ENCODE measurements at regions not wholly inside any gene's neighbourhood (a gene's known extent, or its start where the extent isn't known, plus 50 kb on each side); places are given as distances from the start of the nearest gene placed in this dataset.

DNA sequence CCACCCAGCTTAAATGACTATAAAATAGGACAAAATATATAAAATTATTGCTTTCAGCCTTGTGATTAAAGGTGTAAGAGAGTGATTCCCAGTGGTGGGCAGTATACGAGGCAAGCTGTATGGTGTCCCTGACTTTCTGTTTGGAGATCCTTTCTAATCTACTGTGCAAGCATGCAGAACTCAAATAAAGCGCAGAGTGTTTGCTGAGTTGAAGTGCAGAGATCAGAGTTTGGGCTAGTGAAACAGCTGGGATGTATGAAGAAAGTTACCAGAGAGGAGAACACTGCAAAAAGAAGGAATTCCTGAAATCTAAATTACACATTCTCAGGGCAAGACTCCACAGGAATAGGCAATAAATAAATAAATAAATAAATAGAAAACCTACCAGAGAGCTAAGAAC lies 218.5 kb upstream of the TLL1 start (continued):
- TF ChIP-seq, protein P1, sequence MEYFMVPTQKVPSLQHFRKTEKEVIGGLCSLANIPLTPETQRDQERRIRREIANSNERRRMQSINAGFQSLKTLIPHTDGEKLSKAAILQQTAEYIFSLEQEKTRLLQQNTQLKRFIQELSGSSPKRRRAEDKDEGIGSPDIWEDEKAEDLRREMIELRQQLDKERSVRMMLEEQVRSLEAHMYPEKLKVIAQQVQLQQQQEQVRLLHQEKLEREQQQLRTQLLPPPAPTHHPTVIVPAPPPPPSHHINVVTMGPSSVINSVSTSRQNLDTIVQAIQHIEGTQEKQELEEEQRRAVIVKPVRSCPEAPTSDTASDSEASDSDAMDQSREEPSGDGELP (IDR thresholded peaks at IDR 0.05; ENCODE audit: borderline replicate concordance, low read depth), result peak; percentile 74
- TF ChIP-seq, protein P2, sequence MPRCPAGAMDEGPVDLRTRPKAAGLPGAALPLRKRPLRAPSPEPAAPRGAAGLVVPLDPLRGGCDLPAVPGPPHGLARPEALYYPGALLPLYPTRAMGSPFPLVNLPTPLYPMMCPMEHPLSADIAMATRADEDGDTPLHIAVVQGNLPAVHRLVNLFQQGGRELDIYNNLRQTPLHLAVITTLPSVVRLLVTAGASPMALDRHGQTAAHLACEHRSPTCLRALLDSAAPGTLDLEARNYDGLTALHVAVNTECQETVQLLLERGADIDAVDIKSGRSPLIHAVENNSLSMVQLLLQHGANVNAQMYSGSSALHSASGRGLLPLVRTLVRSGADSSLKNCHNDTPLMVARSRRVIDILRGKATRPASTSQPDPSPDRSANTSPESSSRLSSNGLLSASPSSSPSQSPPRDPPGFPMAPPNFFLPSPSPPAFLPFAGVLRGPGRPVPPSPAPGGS (CRISPR knock-in tag; IDR thresholded peaks at IDR 0.05), result no peak
- TF ChIP-seq, protein P3, sequence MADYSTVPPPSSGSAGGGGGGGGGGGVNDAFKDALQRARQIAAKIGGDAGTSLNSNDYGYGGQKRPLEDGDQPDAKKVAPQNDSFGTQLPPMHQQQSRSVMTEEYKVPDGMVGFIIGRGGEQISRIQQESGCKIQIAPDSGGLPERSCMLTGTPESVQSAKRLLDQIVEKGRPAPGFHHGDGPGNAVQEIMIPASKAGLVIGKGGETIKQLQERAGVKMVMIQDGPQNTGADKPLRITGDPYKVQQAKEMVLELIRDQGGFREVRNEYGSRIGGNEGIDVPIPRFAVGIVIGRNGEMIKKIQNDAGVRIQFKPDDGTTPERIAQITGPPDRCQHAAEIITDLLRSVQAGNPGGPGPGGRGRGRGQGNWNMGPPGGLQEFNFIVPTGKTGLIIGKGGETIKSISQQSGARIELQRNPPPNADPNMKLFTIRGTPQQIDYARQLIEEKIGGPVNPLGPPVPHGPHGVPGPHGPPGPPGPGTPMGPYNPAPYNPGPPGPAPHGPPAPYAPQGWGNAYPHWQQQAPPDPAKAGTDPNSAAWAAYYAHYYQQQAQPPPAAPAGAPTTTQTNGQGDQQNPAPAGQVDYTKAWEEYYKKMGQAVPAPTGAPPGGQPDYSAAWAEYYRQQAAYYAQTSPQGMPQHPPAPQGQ (CRISPR knock-in tag; IDR thresholded peaks at IDR 0.05; ENCODE audit: borderline replicate concordance), result no peak
- TF ChIP-seq AHDC1 (CRISPR knock-in tag; IDR thresholded peaks at IDR 0.05; ENCODE audit: borderline replicate concordance) (peak; percentile 73; the same call in 1 of the 2 replicates), MIXL1 (CRISPR knock-in tag; IDR thresholded peaks at IDR 0.05) (0 out of 2 replicates have a peak, but pooled peaks have one; percentile 26), HNF4G (IDR thresholded peaks at IDR 0.05; ENCODE audit: borderline replicate concordance, low read depth, low read length) (peak; percentile 36; the same call in 1 of the 2 replicates), HNF4G (CRISPR knock-in tag; IDR thresholded peaks at IDR 0.05; ENCODE audit: borderline replicate concordance, low read depth) (no peak), EP300 (IDR thresholded peaks at IDR 0.05; ENCODE audit: low read depth in 2 of 2, low read length in 2 of 2) (peak in 1 of 2 experiments; percentile 67; a peak in 1 of 4 replicates), EP300 (CRISPR knock-in tag; IDR thresholded peaks at IDR 0.05; ENCODE audit: borderline replicate concordance) (no peak), ZXDC (CRISPR knock-in tag; IDR thresholded peaks at IDR 0.05) (no peak), ZNF605 (CRISPR knock-in tag; IDR thresholded peaks at IDR 0.05) (no peak), SOX6 (IDR thresholded peaks at IDR 0.05) (no peak), SOX6 (CRISPR knock-in tag; IDR thresholded peaks at IDR 0.05) (0 out of 2 replicates have a peak, but pooled peaks have one; percentile 10), FOXA1 (IDR thresholded peaks at IDR 0.05) (no peak), FOXA1 (CRISPR knock-in tag; IDR thresholded peaks at IDR 0.05) (0 out of 2 replicates have a peak, but pooled peaks have one; percentile 19)
- TF ChIP-seq, protein P4, sequence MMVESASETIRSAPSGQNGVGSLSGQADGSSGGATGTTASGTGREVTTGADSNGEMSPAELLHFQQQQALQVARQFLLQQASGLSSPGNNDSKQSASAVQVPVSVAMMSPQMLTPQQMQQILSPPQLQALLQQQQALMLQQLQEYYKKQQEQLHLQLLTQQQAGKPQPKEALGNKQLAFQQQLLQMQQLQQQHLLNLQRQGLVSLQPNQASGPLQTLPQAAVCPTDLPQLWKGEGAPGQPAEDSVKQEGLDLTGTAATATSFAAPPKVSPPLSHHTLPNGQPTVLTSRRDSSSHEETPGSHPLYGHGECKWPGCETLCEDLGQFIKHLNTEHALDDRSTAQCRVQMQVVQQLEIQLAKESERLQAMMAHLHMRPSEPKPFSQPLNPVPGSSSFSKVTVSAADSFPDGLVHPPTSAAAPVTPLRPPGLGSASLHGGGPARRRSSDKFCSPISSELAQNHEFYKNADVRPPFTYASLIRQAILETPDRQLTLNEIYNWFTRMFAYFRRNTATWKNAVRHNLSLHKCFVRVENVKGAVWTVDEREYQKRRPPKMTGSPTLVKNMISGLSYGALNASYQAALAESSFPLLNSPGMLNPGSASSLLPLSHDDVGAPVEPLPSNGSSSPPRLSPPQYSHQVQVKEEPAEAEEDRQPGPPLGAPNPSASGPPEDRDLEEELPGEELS (CRISPR knock-in tag; IDR thresholded peaks at IDR 0.05), result peak; percentile 44; the same call in 1 of the 2 replicates
